Thymus (tissue), 11 donors: ENCODE measurements at regions not wholly inside any gene's neighbourhood (a gene's known extent, or its start where the extent isn't known, plus 50 kb on each side); places are given as distances from the start of the nearest gene placed in this dataset.

Experiments
- DNase-seq, 9 donors: peaks; one replicate each; pipeline ENCODE4 v3.0.0-alpha.2; 2013; ENCODE audit warnings: low spot score in 9 of 9, low read depth in 6 of 9, missing footprints in 1 of 9
- H3K27ac ChIP-seq, 2 donors: one replicate each; pipeline ENCODE4 v1.5.1; 2013; ENCODE audit warnings: control low read depth in 1 of 2, low read depth in 1 of 2, low read length in 1 of 2, mild to moderate bottlenecking in 1 of 2, moderate library complexity in 1 of 2
- H3K27me3 ChIP-seq, 2 donors: one replicate each; pipeline ENCODE4 v1.5.1; 2013; ENCODE audit warnings: low read length in 1 of 2; ENCODE audit not compliant: control insufficient read depth in 2 of 2, insufficient read depth in 1 of 2
- H3K36me3 ChIP-seq, 2 donors: one replicate each; pipeline ENCODE4 v1.5.1; 2013; ENCODE audit warnings: low read length in 1 of 2, mild to moderate bottlenecking in 1 of 2, moderate library complexity in 1 of 2; ENCODE audit not compliant: control insufficient read depth in 2 of 2, insufficient read depth in 2 of 2
- H3K4me1 ChIP-seq, 2 donors: one replicate each; pipeline ENCODE4 v1.5.1; 2013; ENCODE audit warnings: low read length in 2 of 2; ENCODE audit not compliant: control insufficient read depth in 2 of 2, insufficient read depth in 2 of 2
- H3K4me3 ChIP-seq, 2 donors: one replicate each; pipeline ENCODE4 v1.5.1; 2013; ENCODE audit warnings: low read length in 2 of 2, control low read depth in 1 of 2, mild to moderate bottlenecking in 1 of 2
- H3K9me3 ChIP-seq, 2 donors: one replicate each; pipeline ENCODE4 v1.5.1; 2013; ENCODE audit warnings: low read length in 1 of 2, mild to moderate bottlenecking in 1 of 2; ENCODE audit not compliant: control insufficient read depth in 2 of 2, insufficient read depth in 1 of 2
- WGBS: extraction: QIAGEN DNeasy Blood & Tissue Kit; methylation state at CpG from one replicate; pipeline ENCODE4 v1.1.7; 2013; 5-methylcytosine and 5-hydroxymethylcytosine counted together
- donor health status: healthy.

DNA sequence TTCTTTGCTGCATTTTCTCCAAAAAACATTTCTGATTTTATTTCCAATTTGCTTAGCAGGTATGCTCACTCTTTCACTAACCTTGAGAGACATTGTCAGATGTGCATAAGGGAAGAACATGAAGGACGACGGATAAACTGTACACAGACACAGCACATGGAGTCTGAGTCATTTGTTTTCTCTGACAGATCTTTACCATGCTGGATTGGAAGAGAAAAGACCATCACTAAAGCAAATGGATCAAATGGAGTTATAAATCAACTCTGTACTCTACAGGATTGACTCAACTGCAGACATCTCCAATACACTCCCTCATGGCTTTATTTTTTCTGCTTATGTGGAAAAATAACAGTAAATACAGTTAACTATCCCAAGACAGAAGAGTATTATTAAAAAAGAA lies 90.2 kb upstream of the CTSC start:
- Histone ChIP-seq H3K36me3 (no peaks in the 10 kb centered on the region), H3K27me3 (no peaks in the 10 kb centered on the region), H3K4me3 (no peak overlapping the region), H3K9me3 (no peaks in the 10 kb centered on the region), H3K4me1 (no peaks in the 10 kb centered on the region), H3K27ac (no peak overlapping the region)
- 98% methylated on average over 2 of the region's 2 CpGs for WGBS
- no peak for DNase-seq

DNA sequence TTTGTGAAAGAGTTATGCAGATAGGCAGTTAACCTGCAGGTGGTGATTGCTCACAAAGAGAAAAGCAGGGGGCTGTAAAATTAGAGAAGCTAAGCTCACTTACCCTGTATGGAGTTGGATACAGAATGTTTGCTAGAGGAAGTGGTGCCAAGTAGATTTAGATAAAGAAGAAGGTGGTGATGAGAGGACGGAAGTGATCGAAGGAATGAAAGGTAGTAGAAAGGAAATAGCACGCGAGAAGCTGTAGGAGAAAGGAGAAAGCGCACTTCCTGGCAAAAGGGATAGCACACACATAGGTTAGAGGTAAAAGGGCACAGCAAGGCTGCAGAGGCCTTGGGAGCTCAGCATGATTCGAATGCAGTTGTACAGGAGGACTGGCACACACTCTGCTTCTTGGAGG lies 87.3 kb upstream of the CTSC start:
- Histone ChIP-seq H3K36me3 (no peaks in the 10 kb centered on the region), H3K4me1 (peaks cover 0 to 7% of the 10 kb centered on the region in 2 donors), H3K27me3 (no peaks in the 10 kb centered on the region), H3K27ac (no peak overlapping the region), H3K9me3 (no peaks in the 10 kb centered on the region), H3K4me3 (no peak overlapping the region)
- peak in 1 of 9 donors; percentile 18 for DNase-seq
- 83% methylated on average over 6 of the region's 6 CpGs for WGBS

- WGBS, result 5% methylated on average over 1 of the region's 1 CpG
- DNase-seq, result peak in 5 of 9 donors; percentile 7 to 58 (median 27)
Measured at GRCh38 chr11:88421530-88421929, 84.0 kb upstream of the CTSC start.

GRCh38 chr11:88420165-88420791 lies 82.7 kb upstream of the CTSC start:
- H3K36me3 ChIP-seq, result no peaks in the 10 kb centered on the region
- H3K4me1 ChIP-seq, result peaks cover 0 to 12% of the 10 kb centered on the region in 2 donors
- H3K9me3 ChIP-seq, result no peaks in the 10 kb centered on the region
- H3K4me3 ChIP-seq, result no peak overlapping the region
- 94% methylated on average over 7 of the region's 7 CpGs for WGBS
- DNase-seq, result no peak
- H3K27ac ChIP-seq, result no peak overlapping the region
- H3K27me3 ChIP-seq, result no peaks in the 10 kb centered on the region

More at GRCh38 chr11:88421530-88421929, 84.0 kb upstream of the CTSC start:
- Histone ChIP-seq H3K9me3 (no peaks in the 10 kb centered on the region), H3K27ac (peak overlapping the region; percentile 4 to 26), H3K4me1 (peaks cover 0 to 7% of the 10 kb centered on the region in 2 donors), H3K4me3 (no peak overlapping the region), H3K27me3 (no peaks in the 10 kb centered on the region), H3K36me3 (no peaks in the 10 kb centered on the region)

GRCh38 chr11:88418508-88418907 lies 81.0 kb upstream of the CTSC start:
- WGBS, result 96% methylated on average over 3 of the region's 3 CpGs
- H3K27me3 ChIP-seq, result no peaks in the 10 kb centered on the region
- no peaks in the 10 kb centered on the region for H3K36me3 ChIP-seq
- H3K4me1 ChIP-seq, result peaks cover 6 to 24% of the 10 kb centered on the region in 2 donors
- no peak for DNase-seq
- no peaks in the 10 kb centered on the region for H3K9me3 ChIP-seq
- no peak overlapping the region for H3K27ac ChIP-seq
- no peak overlapping the region for H3K4me3 ChIP-seq

- no peak overlapping the region for H3K27ac ChIP-seq
- WGBS, result 32% methylated on average over 1 of the region's 1 CpG
- H3K9me3 ChIP-seq, result no peaks in the 10 kb centered on the region
- no peaks in the 10 kb centered on the region for H3K27me3 ChIP-seq
- peaks cover 6 to 17% of the 10 kb centered on the region in 2 donors for H3K4me1 ChIP-seq
- H3K4me3 ChIP-seq, result no peak overlapping the region
- no peaks in the 10 kb centered on the region for H3K36me3 ChIP-seq
- DNase-seq, result no peak
Measured at GRCh38 chr11:88415495-88415894, 78.0 kb upstream of the CTSC start.

- Histone ChIP-seq H3K4me3 (no peak overlapping the region), H3K36me3 (no peaks in the 10 kb centered on the region), H3K27me3 (no peaks in the 10 kb centered on the region), H3K9me3 (no peaks in the 10 kb centered on the region), H3K4me1 (peaks cover 6 to 17% of the 10 kb centered on the region in 2 donors), H3K27ac (peak overlapping the region in 1 of 2 donors; percentile 39)
- DNase-seq, result peak in 6 of 9 donors; percentile 21 to 66 (median 34)
- WGBS, result 9% methylated on average over 3 of the region's 3 CpGs
Measured at GRCh38 chr11:88414981-88415413, 77.5 kb upstream of the CTSC start.

- 8% methylated on average over 5 of the region's 5 CpGs for WGBS
- Histone ChIP-seq H3K4me3 (no peak overlapping the region), H3K27ac (peak overlapping the region in 1 of 2 donors; percentile 39), H3K36me3 (no peaks in the 10 kb centered on the region), H3K27me3 (no peaks in the 10 kb centered on the region), H3K9me3 (no peaks in the 10 kb centered on the region), H3K4me1 (peaks cover 6 to 17% of the 10 kb centered on the region in 2 donors)
- DNase-seq, result peak in 5 of 9 donors; percentile 8 to 53 (median 18)
Measured at GRCh38 chr11:88414385-88414861, 76.9 kb upstream of the CTSC start.

DNA sequence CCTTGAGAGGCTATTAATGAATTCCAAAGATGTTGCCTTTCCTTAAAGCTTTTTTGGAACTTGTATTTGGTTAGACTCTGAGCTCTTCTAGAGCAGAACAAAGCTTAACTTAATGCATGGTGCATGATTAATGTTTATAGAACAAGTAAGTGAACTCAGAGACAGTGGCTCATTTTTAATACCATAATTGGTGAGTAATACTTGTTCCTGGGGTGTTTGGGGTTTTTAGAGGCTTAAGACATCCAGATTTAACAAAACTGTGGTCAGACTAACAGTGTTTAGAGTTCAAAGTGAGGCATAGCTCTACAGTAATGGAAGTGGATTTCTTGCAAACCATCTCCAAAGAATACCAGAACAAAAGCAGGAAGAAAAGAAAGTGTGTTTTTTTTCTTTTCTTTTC lies 73.7 kb upstream of the CTSC start:
- no peak for DNase-seq
- H3K27ac ChIP-seq, result no peak overlapping the region
- H3K4me3 ChIP-seq, result no peak overlapping the region

More for the DNA sequence above, 73.7 kb upstream of the CTSC start:
- H3K9me3 ChIP-seq, result no peaks in the 10 kb centered on the region
- no peaks in the 10 kb centered on the region for H3K27me3 ChIP-seq
- peaks cover 6 to 17% of the 10 kb centered on the region in 2 donors for H3K4me1 ChIP-seq
- no peaks in the 10 kb centered on the region for H3K36me3 ChIP-seq
